ENCODE measurements at regions not wholly inside any gene's neighbourhood (a gene's known extent, or its start where the extent isn't known, plus 50 kb on each side); places are given as distances from the start of the nearest gene placed in this dataset.

DNA sequence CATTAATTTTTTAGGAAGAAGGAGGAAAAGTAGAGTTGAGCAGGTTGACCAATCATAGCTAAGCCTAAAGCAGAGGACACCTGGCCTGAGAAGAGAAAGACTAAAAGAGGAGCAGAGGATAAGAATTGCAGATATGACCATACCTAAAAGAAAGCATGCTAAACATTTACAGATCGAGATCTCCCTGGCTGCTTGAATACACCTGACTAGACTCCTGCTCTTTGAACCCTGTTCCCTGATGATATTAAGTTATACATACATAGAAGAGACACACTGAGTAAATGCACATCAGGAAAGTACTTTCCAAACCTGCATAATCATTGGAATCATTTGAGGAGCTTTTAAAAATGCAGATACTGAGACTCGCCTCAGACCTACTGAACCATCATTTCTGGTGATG is 232.3 kb upstream of the ELL2 start:
- TF ChIP-seq TP53 (CRISPR knock-in tag; IDR thresholded peaks at IDR 0.05) (no peak), JUN (IDR thresholded peaks at IDR 0.05) (no peak), JUNB (IDR thresholded peaks at IDR 0.05) (no peak), CEBPB (IDR thresholded peaks at IDR 0.05) (no peak), SREBF2 (IDR thresholded peaks at IDR 0.05) (no peak)
- WGBS (ENCODE audit: missing lambda C conversion rate): 87% methylated on average over 2 of the region's 2 CpGs
- ChIA-PET POLR2A (no interaction called here), CTCF (interaction anchor here (1.2 to 1.5 kb wide), 2 partner anchors 14 to 232 kb away, joined by 5 read pairs; partner anchors contain the start of gene ELL2)
- Histone ChIP-seq H3K4me1 (peaks cover 14% of the 10 kb centered on the region), H3K9me3 (no peaks in the 10 kb centered on the region), H3K4me2 (no peak overlapping the region), H3K27ac (no peak overlapping the region), H3K4me3 (no peak overlapping the region)
- no peak for DNase-seq (ENCODE audit: low read depth in 1 of 2, low spot score in 1 of 2)
- no peak for ATAC-seq
- FAIRE-seq: no peak

DNA sequence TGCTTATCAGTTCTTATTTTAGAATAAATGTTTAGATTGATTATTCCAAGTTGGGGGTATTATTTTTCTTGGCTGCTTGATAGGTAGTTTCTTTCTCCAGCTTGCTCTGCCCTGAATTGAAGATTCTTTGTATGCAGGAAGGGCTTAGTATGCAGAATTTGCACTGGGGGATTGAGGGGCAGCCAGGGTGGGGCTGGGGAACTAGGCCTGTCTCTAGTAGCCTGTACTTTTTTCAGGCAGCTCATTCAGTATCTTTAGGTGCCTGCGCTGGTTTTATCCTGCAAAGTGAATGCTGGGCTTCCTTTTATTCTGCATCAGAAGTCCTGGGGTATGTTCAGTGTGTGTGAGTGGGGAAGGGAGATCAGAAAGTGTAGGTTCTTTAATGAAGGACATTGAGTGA is 228.3 kb upstream of the ELL2 start:
- TF ChIP-seq, protein P1, sequence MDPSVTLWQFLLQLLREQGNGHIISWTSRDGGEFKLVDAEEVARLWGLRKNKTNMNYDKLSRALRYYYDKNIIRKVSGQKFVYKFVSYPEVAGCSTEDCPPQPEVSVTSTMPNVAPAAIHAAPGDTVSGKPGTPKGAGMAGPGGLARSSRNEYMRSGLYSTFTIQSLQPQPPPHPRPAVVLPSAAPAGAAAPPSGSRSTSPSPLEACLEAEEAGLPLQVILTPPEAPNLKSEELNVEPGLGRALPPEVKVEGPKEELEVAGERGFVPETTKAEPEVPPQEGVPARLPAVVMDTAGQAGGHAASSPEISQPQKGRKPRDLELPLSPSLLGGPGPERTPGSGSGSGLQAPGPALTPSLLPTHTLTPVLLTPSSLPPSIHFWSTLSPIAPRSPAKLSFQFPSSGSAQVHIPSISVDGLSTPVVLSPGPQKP (IDR thresholded peaks at IDR 0.05; ENCODE audit: low read depth, low read length): no peak
- no peak for TF ChIP-seq RARB (CRISPR knock-in tag; IDR thresholded peaks at IDR 0.05)
- TF ChIP-seq, protein P2, sequence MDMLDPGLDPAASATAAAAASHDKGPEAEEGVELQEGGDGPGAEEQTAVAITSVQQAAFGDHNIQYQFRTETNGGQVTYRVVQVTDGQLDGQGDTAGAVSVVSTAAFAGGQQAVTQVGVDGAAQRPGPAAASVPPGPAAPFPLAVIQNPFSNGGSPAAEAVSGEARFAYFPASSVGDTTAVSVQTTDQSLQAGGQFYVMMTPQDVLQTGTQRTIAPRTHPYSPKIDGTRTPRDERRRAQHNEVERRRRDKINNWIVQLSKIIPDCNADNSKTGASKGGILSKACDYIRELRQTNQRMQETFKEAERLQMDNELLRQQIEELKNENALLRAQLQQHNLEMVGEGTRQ (IDR thresholded peaks at IDR 0.05): no peak
- no peak for TF ChIP-seq CHD4 (IDR thresholded peaks at IDR 0.05; ENCODE audit: borderline replicate concordance)
- TF ChIP-seq ZC3H11A (IDR thresholded peaks at IDR 0.05): no peak
- no peak for TF ChIP-seq HOXB13 (CRISPR knock-in tag; IDR thresholded peaks at IDR 0.05; ENCODE audit: low read depth)
- TF ChIP-seq, protein P3, sequence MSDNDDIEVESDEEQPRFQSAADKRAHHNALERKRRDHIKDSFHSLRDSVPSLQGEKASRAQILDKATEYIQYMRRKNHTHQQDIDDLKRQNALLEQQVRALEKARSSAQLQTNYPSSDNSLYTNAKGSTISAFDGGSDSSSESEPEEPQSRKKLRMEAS (IDR thresholded peaks at IDR 0.05): no peak
- TF ChIP-seq, protein P4, sequence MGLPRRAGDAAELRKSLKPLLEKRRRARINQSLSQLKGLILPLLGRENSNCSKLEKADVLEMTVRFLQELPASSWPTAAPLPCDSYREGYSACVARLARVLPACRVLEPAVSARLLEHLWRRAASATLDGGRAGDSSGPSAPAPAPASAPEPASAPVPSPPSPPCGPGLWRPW (IDR thresholded peaks at IDR 0.05): no peak
- no peak for TF ChIP-seq RFX5 (IDR thresholded peaks at IDR 0.05)
- no peak for TF ChIP-seq NFE2L2 (conservative IDR thresholded peaks at IDR 0.05; ENCODE audit: low read length)
- no peak for TF ChIP-seq HOXB5 (CRISPR knock-in tag; IDR thresholded peaks at IDR 0.05)
- no peak for TF ChIP-seq EHF (CRISPR knock-in tag; IDR thresholded peaks at IDR 0.05)
- no peak for TF ChIP-seq RNF2 (IDR thresholded peaks at IDR 0.05; ENCODE audit: borderline replicate concordance, low read depth)
- TF ChIP-seq GATA3 (IDR thresholded peaks at IDR 0.05; ENCODE audit: borderline replicate concordance): no peak
- TF ChIP-seq PHF8 (IDR thresholded peaks at IDR 0.05; ENCODE audit: borderline replicate concordance, low read depth): no peak
- WGBS (ENCODE audit: missing lambda C conversion rate): 100% methylated on average over 1 of the region's 1 CpG
- POLR2A ChIA-PET: no interaction called here

DNA sequence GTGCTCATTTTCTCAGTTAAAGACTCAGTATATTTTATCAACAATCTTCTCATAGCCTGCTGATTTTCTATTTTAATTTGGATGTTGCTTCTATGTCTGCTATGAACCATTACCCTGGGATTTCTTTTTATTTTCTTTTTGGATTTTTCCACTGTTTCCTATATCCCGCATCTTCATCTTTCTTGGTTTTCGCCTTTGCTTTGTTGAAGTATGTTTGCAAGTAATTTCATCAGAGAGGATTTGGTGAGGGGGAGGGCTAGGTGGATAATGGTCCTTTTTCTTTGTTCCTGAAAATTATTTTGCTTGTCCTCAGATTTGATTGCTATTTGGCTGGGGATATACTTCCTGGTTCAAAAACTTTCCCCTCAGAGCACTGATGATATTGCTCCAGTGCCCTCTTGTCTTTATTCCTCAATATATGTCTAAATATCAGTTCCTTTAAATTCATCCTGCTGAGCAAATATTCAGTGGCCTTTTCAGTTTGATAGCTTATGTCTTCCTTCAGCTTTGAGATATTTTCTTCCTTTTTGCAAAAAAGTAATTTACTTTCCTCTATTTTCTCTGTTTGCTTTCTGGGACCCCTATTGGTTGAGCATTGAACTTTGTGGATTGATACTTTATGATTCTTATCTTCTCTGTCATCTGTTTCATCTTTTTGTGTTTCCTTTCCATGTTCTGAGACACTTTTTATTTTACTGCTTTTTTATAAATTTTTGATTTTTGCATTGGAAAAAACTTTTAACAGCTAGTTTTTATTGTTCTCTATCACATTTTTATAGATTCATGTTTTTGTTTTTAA is 227.6 kb upstream of the ELL2 start:
- H3K27ac ChIP-seq: no peak overlapping the region
- H3K4me3 ChIP-seq: no peak overlapping the region
- DNase-seq (ENCODE audit: low read depth in 1 of 2, low spot score in 1 of 2) (no peak), FAIRE-seq (no peak), ATAC-seq (no peak)
- H3K4me2 ChIP-seq: no peak overlapping the region
- ChIA-PET CTCF (no interaction called here), POLR2A (no interaction called here)
- H3K9me3 ChIP-seq: no peaks in the 10 kb centered on the region; the same call in 2 of the 3 replicates
- peaks cover 8% of the 10 kb centered on the region; the same call in 2 of the 3 replicates for H3K4me1 ChIP-seq
- 97% methylated on average over 2 of the region's 2 CpGs for WGBS (ENCODE audit: missing lambda C conversion rate)
- no peak for TF ChIP-seq MYC (IDR thresholded peaks at IDR 0.05; ENCODE audit: borderline replicate concordance, low read length)
- TF ChIP-seq POLR2A (IDR thresholded peaks at IDR 0.05; ENCODE audit: low read length): no peak
- TF ChIP-seq KDM1A (IDR thresholded peaks at IDR 0.05; ENCODE audit: low read depth): no peak
- no peak for TF ChIP-seq HOXB13 (CRISPR knock-in tag; IDR thresholded peaks at IDR 0.05; ENCODE audit: low read depth)
- TF ChIP-seq, protein P5, sequence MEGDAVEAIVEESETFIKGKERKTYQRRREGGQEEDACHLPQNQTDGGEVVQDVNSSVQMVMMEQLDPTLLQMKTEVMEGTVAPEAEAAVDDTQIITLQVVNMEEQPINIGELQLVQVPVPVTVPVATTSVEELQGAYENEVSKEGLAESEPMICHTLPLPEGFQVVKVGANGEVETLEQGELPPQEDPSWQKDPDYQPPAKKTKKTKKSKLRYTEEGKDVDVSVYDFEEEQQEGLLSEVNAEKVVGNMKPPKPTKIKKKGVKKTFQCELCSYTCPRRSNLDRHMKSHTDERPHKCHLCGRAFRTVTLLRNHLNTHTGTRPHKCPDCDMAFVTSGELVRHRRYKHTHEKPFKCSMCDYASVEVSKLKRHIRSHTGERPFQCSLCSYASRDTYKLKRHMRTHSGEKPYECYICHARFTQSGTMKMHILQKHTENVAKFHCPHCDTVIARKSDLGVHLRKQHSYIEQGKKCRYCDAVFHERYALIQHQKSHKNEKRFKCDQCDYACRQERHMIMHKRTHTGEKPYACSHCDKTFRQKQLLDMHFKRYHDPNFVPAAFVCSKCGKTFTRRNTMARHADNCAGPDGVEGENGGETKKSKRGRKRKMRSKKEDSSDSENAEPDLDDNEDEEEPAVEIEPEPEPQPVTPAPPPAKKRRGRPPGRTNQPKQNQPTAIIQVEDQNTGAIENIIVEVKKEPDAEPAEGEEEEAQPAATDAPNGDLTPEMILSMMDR (IDR thresholded peaks at IDR 0.05): no peak
- TF ChIP-seq, protein P6, sequence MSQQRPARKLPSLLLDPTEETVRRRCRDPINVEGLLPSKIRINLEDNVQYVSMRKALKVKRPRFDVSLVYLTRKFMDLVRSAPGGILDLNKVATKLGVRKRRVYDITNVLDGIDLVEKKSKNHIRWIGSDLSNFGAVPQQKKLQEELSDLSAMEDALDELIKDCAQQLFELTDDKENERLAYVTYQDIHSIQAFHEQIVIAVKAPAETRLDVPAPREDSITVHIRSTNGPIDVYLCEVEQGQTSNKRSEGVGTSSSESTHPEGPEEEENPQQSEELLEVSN (IDR thresholded peaks at IDR 0.05; ENCODE audit: borderline replicate concordance, low read depth): no peak
- TF ChIP-seq CBX8 (IDR thresholded peaks at IDR 0.05): no peak
- TF ChIP-seq HOXA7 (CRISPR knock-in tag; IDR thresholded peaks at IDR 0.05): no peak
- no peak for TF ChIP-seq FOSB (CRISPR knock-in tag; IDR thresholded peaks at IDR 0.05)
- TF ChIP-seq HOXB5 (CRISPR knock-in tag; IDR thresholded peaks at IDR 0.05): no peak
- no peak for TF ChIP-seq HEYL (CRISPR knock-in tag; IDR thresholded peaks at IDR 0.05)
- TF ChIP-seq SREBF2 (IDR thresholded peaks at IDR 0.05): no peak
- TF ChIP-seq, protein P7, sequence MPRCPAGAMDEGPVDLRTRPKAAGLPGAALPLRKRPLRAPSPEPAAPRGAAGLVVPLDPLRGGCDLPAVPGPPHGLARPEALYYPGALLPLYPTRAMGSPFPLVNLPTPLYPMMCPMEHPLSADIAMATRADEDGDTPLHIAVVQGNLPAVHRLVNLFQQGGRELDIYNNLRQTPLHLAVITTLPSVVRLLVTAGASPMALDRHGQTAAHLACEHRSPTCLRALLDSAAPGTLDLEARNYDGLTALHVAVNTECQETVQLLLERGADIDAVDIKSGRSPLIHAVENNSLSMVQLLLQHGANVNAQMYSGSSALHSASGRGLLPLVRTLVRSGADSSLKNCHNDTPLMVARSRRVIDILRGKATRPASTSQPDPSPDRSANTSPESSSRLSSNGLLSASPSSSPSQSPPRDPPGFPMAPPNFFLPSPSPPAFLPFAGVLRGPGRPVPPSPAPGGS (IDR thresholded peaks at IDR 0.05): no peak
- no peak for TF ChIP-seq GATA3 (IDR thresholded peaks at IDR 0.05; ENCODE audit: borderline replicate concordance)

More for the DNA sequence above, 228.3 kb upstream of the ELL2 start:
- Histone ChIP-seq H3K4me3 (no peak overlapping the region), H3K4me1 (peaks cover 11% of the 10 kb centered on the region; the same call in 2 of the 3 replicates), H3K9me3 (no peaks in the 10 kb centered on the region; the same call in 2 of the 3 replicates), H3K27ac (peak overlapping the region in 1 of 2 experiments; percentile 9; a peak in 1 of 6 replicates), H3K4me2 (no peak overlapping the region)
- CTCF ChIA-PET: no interaction called here
- ATAC-seq (no peak), DNase-seq (ENCODE audit: low read depth in 1 of 2, low spot score in 1 of 2) (no peak), FAIRE-seq (no peak)

Data from A549 (cell line).